ENCODE measurements at regions not wholly inside any gene's neighbourhood (a gene's known extent, or its start where the extent isn't known, plus 50 kb on each side); places are given as distances from the start of the nearest gene placed in this dataset.

DNA sequence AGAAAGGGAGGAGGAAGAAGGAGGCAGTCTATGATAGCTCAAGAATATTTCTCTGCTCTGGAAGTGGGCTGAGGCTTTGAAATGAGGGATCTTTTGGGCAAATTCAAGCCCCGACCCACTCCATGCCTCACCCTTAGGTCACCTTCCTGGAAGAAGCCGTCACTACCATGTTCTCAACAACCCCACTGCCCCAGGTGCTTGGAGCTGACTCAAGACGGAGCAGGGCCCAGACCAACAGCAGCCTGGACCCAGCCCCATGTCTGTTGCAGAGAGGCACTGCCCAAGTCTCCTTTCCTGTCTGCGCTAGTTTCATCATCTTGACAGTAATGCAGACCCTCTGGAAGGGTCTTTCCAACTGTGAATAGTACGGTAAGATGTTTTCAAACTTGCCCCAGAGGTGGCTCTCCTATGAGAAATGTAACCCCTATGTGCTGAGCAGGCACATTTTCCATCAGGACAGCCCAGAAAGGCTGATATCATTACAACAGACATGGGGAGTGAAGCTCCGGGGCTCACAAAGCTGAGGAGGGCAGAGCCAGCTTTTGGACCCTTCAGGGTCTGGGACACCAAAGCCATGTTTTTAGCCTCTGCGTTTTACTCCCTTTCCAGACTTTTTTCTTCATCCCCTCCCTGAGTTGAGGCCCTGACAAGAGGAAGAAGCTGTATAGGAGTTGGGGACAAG lies 128.2 kb upstream of the LARP1 start:
- TF ChIP-seq, protein P1, sequence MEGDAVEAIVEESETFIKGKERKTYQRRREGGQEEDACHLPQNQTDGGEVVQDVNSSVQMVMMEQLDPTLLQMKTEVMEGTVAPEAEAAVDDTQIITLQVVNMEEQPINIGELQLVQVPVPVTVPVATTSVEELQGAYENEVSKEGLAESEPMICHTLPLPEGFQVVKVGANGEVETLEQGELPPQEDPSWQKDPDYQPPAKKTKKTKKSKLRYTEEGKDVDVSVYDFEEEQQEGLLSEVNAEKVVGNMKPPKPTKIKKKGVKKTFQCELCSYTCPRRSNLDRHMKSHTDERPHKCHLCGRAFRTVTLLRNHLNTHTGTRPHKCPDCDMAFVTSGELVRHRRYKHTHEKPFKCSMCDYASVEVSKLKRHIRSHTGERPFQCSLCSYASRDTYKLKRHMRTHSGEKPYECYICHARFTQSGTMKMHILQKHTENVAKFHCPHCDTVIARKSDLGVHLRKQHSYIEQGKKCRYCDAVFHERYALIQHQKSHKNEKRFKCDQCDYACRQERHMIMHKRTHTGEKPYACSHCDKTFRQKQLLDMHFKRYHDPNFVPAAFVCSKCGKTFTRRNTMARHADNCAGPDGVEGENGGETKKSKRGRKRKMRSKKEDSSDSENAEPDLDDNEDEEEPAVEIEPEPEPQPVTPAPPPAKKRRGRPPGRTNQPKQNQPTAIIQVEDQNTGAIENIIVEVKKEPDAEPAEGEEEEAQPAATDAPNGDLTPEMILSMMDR (IDR thresholded peaks at IDR 0.05; ENCODE audit: poor library complexity, severe bottlenecking): no peak
- no peak for TF ChIP-seq EZH2 (IDR thresholded peaks at IDR 0.05; ENCODE audit: borderline replicate concordance, insufficient read depth, low read length, poor library complexity, severe bottlenecking)
- TF ChIP-seq EP300 (conservative IDR thresholded peaks at IDR 0.05; ENCODE audit: poor library complexity, severe bottlenecking): no peak
